IMR-90 (cell line): ENCODE measurements at regions not wholly inside any gene's neighbourhood (a gene's known extent, or its start where the extent isn't known, plus 50 kb on each side); places are given as distances from the start of the nearest gene placed in this dataset.

Source experiments
- ATAC-seq: fragments of 200-7000 bp; cut with Tn5 transposase; 2 replicates; pipeline ENCODE4 v1.9.1; 2020; ENCODE audit warnings: low read depth, mild to moderate bottlenecking, moderate library complexity
- BruUV-seq: library from RNA; stranded (reverse); fragments of 400-500 nt; replicated peaks from 2 replicates; lab custom pipeline; 2021; lab: Mats Ljungman, UMichigan
- CTCF ChIA-PET: fragments of 300-600 bp; formaldehyde crosslinking; extraction: SDS; loops from one replicate; lab custom pipeline; 2021; ENCODE audit warnings: antibody characterized with exemption; lab: Yijun Ruan, JAX
- POLR2A ChIA-PET: fragments of 300-600 bp; sonication (Branson Sonifier 250); formaldehyde crosslinking; loops from one replicate; lab custom pipeline; 2022; ENCODE audit warnings: antibody characterized with exemption; ENCODE audit not compliant: unreplicated experiment; lab: Charles Lee
- DNase-seq: peaks from one replicate; pipeline ENCODE4 v3.0.0; 2013
- H2AFZ ChIP-seq: replicated peaks from 2 replicates; pipeline ENCODE3; 2013; ENCODE audit warnings: low read length, mild to moderate bottlenecking; ENCODE audit not compliant: poor library complexity
- H2AK5ac ChIP-seq: 2 replicates; pipeline ENCODE4 v1.6.1; 2013; ENCODE audit warnings: low read depth, low read length, inconsistent platforms
- H2AK9ac ChIP-seq: replicated peaks from 2 replicates; pipeline ENCODE3; 2013; ENCODE audit warnings: mild to moderate bottlenecking, low read depth, low read length, moderate library complexity; ENCODE audit not compliant: poor library complexity
- H2BK120ac ChIP-seq: 2 replicates; pipeline ENCODE4 v1.6.1; 2013; ENCODE audit warnings: low read depth, low read length, inconsistent platforms
- H2BK15ac ChIP-seq: 3 replicates; pipeline ENCODE4 v1.6.1; 2013; ENCODE audit warnings: low read depth, low read length, inconsistent platforms
- H2BK20ac ChIP-seq: 2 replicates; pipeline ENCODE4 v1.6.1; 2013; ENCODE audit warnings: low read depth, mild to moderate bottlenecking, inconsistent platforms, low read length, moderate library complexity
- H2BK5ac ChIP-seq: 2 replicates; pipeline ENCODE4 v1.6.1; 2013; ENCODE audit warnings: mild to moderate bottlenecking, low read depth, low read length, inconsistent platforms; ENCODE audit not compliant: poor library complexity, severe bottlenecking
- H3K14ac ChIP-seq: replicated peaks from 2 replicates; pipeline ENCODE4 v1.6.1; 2013; ENCODE audit warnings: low read depth, low read length, inconsistent platforms
- H3K18ac ChIP-seq: 2 replicates; pipeline ENCODE4 v1.6.1; 2013; ENCODE audit warnings: low read depth, low read length, control low read depth
- H3K23ac ChIP-seq: 2 replicates; pipeline ENCODE4 v1.6.1; 2013; ENCODE audit warnings: low read depth, low read length, inconsistent platforms
- H3K27ac ChIP-seq: 2 replicates; pipeline ENCODE4 v1.5.1; 2013; ENCODE audit warnings: mild to moderate bottlenecking, control low read depth, low read length; ENCODE audit not compliant: insufficient read depth
- H3K27me3 ChIP-seq: 2 replicates; pipeline ENCODE4 v1.6.1; 2013; ENCODE audit warnings: low read length; ENCODE audit not compliant: control insufficient read depth, insufficient read depth
- H3K36me3 ChIP-seq: 2 replicates; pipeline ENCODE4 v1.6.1; 2013; ENCODE audit warnings: low read length, mixed read lengths; ENCODE audit not compliant: control insufficient read depth, insufficient read depth
- H3K4ac ChIP-seq: 2 replicates; pipeline ENCODE4 v1.6.1; 2013; ENCODE audit warnings: low read depth, low read length, inconsistent platforms
- H3K4me1 ChIP-seq: 2 replicates; pipeline ENCODE4 v1.6.1; 2013; ENCODE audit warnings: low read length, mixed read lengths; ENCODE audit not compliant: control insufficient read depth, insufficient read depth
- H3K4me2 ChIP-seq: 2 replicates; pipeline ENCODE4 v1.6.1; 2013; ENCODE audit warnings: low read depth, mild to moderate bottlenecking, control low read depth, low read length, moderate library complexity
- H3K4me3 ChIP-seq: 2 replicates; pipeline ENCODE4 v1.5.1; 2013; ENCODE audit warnings: low read depth, mild to moderate bottlenecking, control low read depth, low read length, moderate library complexity; ENCODE audit not compliant: insufficient read depth
- H3K56ac ChIP-seq: 2 replicates; pipeline ENCODE4 v1.6.1; 2013; ENCODE audit warnings: low read length, inconsistent platforms; ENCODE audit not compliant: insufficient read depth; ENCODE audit errors: extremely low read depth
- H3K79me1 ChIP-seq, 2 experiments: 2 replicates each; pipeline ENCODE4 v1.6.1; 2013; ENCODE audit warnings: low read length in 2 of 2, inconsistent platforms in 1 of 2, low read depth in 1 of 2
- H3K9ac ChIP-seq: 2 replicates; pipeline ENCODE4 v1.6.1; 2013; ENCODE audit warnings: low read depth, low read length, control low read depth
- H3K9me1 ChIP-seq: 2 replicates; pipeline ENCODE4 v1.6.1; 2013; ENCODE audit warnings: low read length, inconsistent platforms; ENCODE audit not compliant: insufficient read depth
- H3K9me3 ChIP-seq: 2 replicates; pipeline ENCODE4 v1.6.1; 2013; ENCODE audit warnings: low read length; ENCODE audit not compliant: control insufficient read depth, insufficient read depth
- H4K20me1 ChIP-seq: 2 replicates; pipeline ENCODE4 v1.6.1; 2013; ENCODE audit warnings: low read length, inconsistent platforms; ENCODE audit not compliant: insufficient read depth
- H4K5ac ChIP-seq: 2 replicates; pipeline ENCODE4 v1.6.1; 2013; ENCODE audit warnings: mild to moderate bottlenecking, low read depth, low read length, control low read depth
- H4K8ac ChIP-seq, 2 experiments: 2 replicates each; pipeline ENCODE4 v1.6.1; 2013; ENCODE audit warnings: low read depth in 2 of 2, low read length in 2 of 2, control low read depth in 1 of 2, inconsistent platforms in 1 of 2
- H4K91ac ChIP-seq: 2 replicates; pipeline ENCODE4 v1.6.1; 2013; ENCODE audit warnings: low read depth, low read length, inconsistent platforms; ENCODE audit not compliant: insufficient read depth
- BHLHE40 ChIP-seq: fragments of 150-350 bp; IDR thresholded peaks from 2 replicates; pipeline ENCODE4 v1.6.1; 2016; ENCODE audit warnings: mild to moderate bottlenecking, low read depth, low read length
- CEBPB ChIP-seq: IDR thresholded peaks from 2 replicates; pipeline ENCODE4 v1.6.1; 2012; ENCODE audit warnings: low read depth, low read length, improper control_type of control experiment
- CHD1 ChIP-seq: IDR thresholded peaks from 2 replicates; pipeline ENCODE4 v1.6.1; 2012; ENCODE audit warnings: low read depth, low read length, improper control_type of control experiment
- CTCF ChIP-seq: conservative IDR thresholded peaks from 2 replicates; pipeline ENCODE4 v1.5.1; 2012; ENCODE audit warnings: mild to moderate bottlenecking, low read depth, low read length, improper control_type of control experiment
- ELK1 ChIP-seq: fragments of 150-350 bp; IDR thresholded peaks from 2 replicates; pipeline ENCODE4 v1.6.1; 2016; ENCODE audit warnings: low read depth, mild to moderate bottlenecking, low read length, moderate library complexity, borderline replicate concordance
- FOS ChIP-seq: fragments of 150-350 bp; IDR thresholded peaks from 2 replicates; pipeline ENCODE4 v1.6.1; 2016; ENCODE audit warnings: low read depth, low read length
- MAZ ChIP-seq: IDR thresholded peaks from 2 replicates; pipeline ENCODE4 v1.6.1; 2012; ENCODE audit warnings: low read depth, mild to moderate bottlenecking, low read length, improper control_type of control experiment, moderate library complexity, borderline replicate concordance
- MXI1 ChIP-seq: IDR thresholded peaks from 2 replicates; pipeline ENCODE4 v1.6.1; 2012; ENCODE audit warnings: low read depth, mild to moderate bottlenecking, low read length, moderate library complexity, borderline replicate concordance
- NFE2L2 ChIP-seq: fragments of 150-350 bp; IDR thresholded peaks from 2 replicates; pipeline ENCODE4 v1.6.1; 2016; ENCODE audit warnings: low read depth, mild to moderate bottlenecking, low read length
- POLR2A ChIP-seq: IDR thresholded peaks from 2 replicates; pipeline ENCODE4 v1.6.1; 2012; ENCODE audit warnings: mild to moderate bottlenecking, low read depth, low read length
- RCOR1 ChIP-seq: IDR thresholded peaks from 2 replicates; pipeline ENCODE4 v1.6.1; 2012; ENCODE audit warnings: mild to moderate bottlenecking, low read length, improper control_type of control experiment; ENCODE audit not compliant: insufficient replicate concordance
- SMC3 ChIP-seq: fragments of 150-350 bp; IDR thresholded peaks from 2 replicates; pipeline ENCODE4 v1.6.1; 2016; ENCODE audit warnings: low read depth, mild to moderate bottlenecking, antibody characterized with exemption, low read length, moderate library complexity
- USF2 ChIP-seq: fragments of 150-350 bp; IDR thresholded peaks from 2 replicates; pipeline ENCODE4 v1.6.1; 2017; ENCODE audit warnings: mild to moderate bottlenecking, antibody characterized with exemption, low read length, low read depth
- WGBS, 2 experiments: methylation state at CpG; one replicate each; pipeline versions ENCODE4 v1.1.5 to v1.1.7; 2013; ENCODE audit warnings: missing lambda C conversion rate in 2 of 2; ENCODE audit not compliant: insufficient read length in 1 of 2; ENCODE audit errors: extremely low coverage in 2 of 2; 5-methylcytosine and 5-hydroxymethylcytosine counted together
- dilution Hi-C: fragments of 300-500 bp; cut with HindIII; formaldehyde crosslinking; loops from one replicate; pipeline ENCODE4 v1.14.3; 2018; ENCODE audit warnings: low sequenced_read_pairs; ENCODE audit not compliant: unreplicated experiment
- in situ Hi-C: fragments of 300-500 bp; cut with MboI; formaldehyde crosslinking; loops from 3 replicates; pipeline ENCODE4 v1.14.3; 2019; ENCODE audit warnings: low sequenced_read_pairs, inconsistent platforms, mixed read lengths
- intact Hi-C: fragments of 100-400 bp; cut with micrococcal nuclease; formaldehyde crosslinking; loops from 2 replicates; pipeline ENCODE4 v1.10.0; 2022

- H3K4me2 ChIP-seq: peak overlapping the region; percentile 45; the same call in 1 of the 2 replicates
- no peak for ATAC-seq
- dilution Hi-C loops (no loop called here), in situ Hi-C loops (no loop called here), intact Hi-C loops (no loop called here)
- H4K8ac ChIP-seq: no peak overlapping the region
- H3K4ac ChIP-seq: no peak overlapping the region
- no peak overlapping the region for H4K5ac ChIP-seq
- no peak overlapping the region for H2BK20ac ChIP-seq
- H3K4me1 ChIP-seq: no peaks in the 10 kb centered on the region
- CTCF ChIA-PET: no interaction called here
- no peak overlapping the region for H3K23ac ChIP-seq
- no peak overlapping the region for H2AK5ac ChIP-seq
- no TSS peak for BruUV-seq
- TF ChIP-seq CEBPB (no peak), POLR2A (no peak), CTCF (no peak), ELK1 (no peak), SMC3 (no peak), CHD1 (no peak), USF2 (no peak), MAZ (no peak), NFE2L2 (no peak), FOS (no peak), MXI1 (no peak), BHLHE40 (no peak), RCOR1 (no peak)
- H3K79me1 ChIP-seq: no peaks in the 10 kb centered on the region
- H4K91ac ChIP-seq: no peak overlapping the region
- H2BK120ac ChIP-seq: no peak overlapping the region
- H3K27ac ChIP-seq: no peak overlapping the region
- H4K20me1 ChIP-seq: no peaks in the 10 kb centered on the region
- no peak overlapping the region for H2AFZ ChIP-seq
- no peaks in the 10 kb centered on the region for H3K36me3 ChIP-seq
- no peaks in the 10 kb centered on the region for H3K9me3 ChIP-seq
- no peaks in the 10 kb centered on the region for H3K9me1 ChIP-seq
- no peak overlapping the region for H3K56ac ChIP-seq
- no peak overlapping the region for H2BK5ac ChIP-seq
- POLR2A ChIA-PET: no interaction called here
- H3K9ac ChIP-seq: no peak overlapping the region
- H3K14ac ChIP-seq: no peak overlapping the region
- H3K4me3 ChIP-seq: no peak overlapping the region
- H2BK15ac ChIP-seq: no peak overlapping the region
- WGBS, 2 experiments: no CpG with 5 or more reads among the region's 2 CpGs
- no peak overlapping the region for H3K18ac ChIP-seq
- DNase-seq: no peak
- no peaks in the 10 kb centered on the region for H3K27me3 ChIP-seq
- H2AK9ac ChIP-seq: no peak overlapping the region
Observed at GRCh38 chr3:153319705-153320554, 157.9 kb downstream of the RAP2B start.
